ENCODE measurements at regions not wholly inside any gene's neighbourhood (a gene's known extent, or its start where the extent isn't known, plus 50 kb on each side); places are given as distances from the start of the nearest gene placed in this dataset.

- no peak for DNase-seq
These were observed 304.9 kb downstream of the BRD1 start for GRCh38 chr22:49522582-49523373.

DNA sequence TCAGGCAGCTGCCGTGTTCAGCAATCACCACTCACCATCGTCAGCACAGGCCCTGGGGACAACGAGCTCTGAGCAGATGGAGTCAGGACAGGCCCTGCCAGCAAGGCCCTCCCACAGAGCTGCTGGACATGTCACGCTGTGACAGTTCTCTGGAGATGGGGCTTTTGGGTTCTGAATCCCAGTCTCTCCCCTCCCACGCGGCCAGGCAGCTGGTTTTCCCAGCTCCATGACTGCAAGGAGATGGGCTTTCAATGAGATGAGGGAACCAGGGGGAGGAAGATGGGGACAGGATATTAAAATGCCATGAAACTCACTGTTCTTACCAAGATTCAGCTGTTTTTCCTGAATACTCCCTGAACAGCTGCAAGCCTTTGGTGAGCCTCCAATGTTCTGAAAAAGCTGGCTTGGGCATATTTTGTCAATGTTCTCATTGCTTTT lies 305.9 kb downstream of the BRD1 start:
- DNase-seq: no peak

GRCh38 chr22:49519117-49519737 lies 308.4 kb downstream of the BRD1 start:
- DNase-seq: no peak

DNA sequence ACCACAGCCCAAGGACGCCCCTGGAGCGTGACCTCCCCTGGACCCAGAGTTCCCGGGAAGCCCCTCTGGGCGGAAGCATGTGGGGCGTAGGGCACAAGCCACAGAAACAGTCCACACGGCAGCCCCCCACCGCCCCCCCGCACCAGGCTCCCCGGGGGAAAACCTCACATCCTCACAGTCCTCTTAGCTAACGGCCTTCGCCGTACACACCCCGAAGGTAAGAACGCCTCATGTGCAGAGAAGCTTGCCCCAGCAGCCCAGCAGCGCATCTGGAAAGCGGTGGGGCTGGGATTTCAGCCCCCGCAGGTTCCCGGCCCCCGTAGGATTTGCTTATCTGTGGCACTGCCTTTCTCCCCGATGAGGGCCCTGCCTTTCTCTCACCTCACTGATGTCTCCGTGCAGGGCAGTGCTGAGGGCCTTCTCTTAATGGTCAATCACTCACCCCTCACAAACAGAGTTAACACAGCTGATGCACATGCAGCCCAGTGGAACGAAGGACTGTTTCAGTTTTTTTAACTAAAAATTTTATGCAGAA lies 309.2 kb downstream of the BRD1 start:
- no peak for DNase-seq

DNA sequence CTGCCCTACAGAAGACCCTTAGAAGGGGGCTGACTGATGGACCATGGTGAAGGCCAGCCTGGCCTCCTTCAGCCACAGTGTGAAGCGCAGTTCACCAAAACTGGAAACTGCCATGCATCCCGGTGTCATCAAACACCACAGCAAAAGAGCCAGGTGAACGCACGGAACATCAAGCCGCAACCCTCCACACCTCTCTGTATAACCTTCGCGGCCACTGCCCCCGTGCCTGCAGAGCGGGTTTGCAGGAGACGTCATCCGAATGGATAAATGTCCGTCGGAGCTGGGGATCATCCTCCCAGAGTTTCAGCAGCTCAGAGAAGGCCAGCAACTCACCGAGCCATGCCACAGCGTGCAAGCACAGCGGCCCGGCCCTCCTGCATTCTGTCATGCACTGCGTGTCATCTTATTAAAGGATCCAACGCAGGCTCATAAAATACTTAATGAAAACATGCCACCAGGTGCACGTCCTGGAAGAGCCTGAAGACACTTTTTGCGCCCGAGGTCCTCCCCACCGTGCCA lies 309.9 kb downstream of the BRD1 start:
- DNase-seq: no peak

- no peak for DNase-seq
These were observed 310.5 kb downstream of the BRD1 start for GRCh38 chr22:49517211-49517610.

DNA sequence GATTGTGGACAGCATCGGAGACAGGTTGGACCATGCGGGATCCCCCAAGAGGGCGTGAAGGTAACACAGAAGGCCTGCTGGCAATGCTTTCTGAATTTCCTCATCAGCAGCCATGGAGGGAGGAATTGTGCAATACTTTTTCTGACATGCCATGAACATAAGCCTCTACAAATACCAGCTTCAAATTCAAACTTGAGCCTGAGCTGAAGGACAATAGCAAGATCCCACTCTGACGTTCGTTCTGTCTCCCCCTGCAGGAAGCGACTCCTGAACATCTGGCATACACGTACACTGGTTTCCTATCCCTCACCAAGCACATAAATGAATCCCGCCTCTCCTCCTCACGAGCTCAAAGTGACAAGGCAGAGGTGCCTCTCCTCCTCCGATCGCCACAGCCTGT lies 312.2 kb downstream of the BRD1 start:
- DNase-seq: no peak

GRCh38 chr22:49514641-49515040 lies 313.0 kb downstream of the BRD1 start:
- no peak for DNase-seq

- DNase-seq: no peak
These were observed 313.5 kb downstream of the BRD1 start for GRCh38 chr22:49514211-49514610.

DNA sequence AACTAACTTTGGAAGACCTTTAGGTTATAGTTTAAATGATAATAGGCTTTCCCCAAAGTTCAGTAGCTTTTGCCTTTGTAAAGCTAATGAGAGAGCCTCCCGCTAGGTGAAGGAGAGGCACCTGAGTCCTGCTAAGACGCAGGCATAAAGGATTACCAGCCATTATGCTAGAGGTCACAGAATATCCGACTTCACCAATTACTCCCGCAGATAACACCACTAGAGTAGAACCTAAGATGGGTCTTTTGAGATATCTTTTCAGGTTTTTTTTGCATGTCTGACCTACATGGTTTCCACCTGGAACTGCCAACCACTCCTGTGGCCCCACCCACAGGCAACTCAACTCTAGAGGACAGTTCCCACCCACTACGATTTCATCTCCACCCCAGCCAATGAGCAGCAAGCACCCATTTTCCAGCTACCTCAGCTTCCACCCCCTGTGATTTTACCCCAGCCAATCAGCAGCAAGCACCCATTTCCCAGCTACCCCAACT lies 314.3 kb downstream of the BRD1 start:
- DNase-seq: no peak

DNA sequence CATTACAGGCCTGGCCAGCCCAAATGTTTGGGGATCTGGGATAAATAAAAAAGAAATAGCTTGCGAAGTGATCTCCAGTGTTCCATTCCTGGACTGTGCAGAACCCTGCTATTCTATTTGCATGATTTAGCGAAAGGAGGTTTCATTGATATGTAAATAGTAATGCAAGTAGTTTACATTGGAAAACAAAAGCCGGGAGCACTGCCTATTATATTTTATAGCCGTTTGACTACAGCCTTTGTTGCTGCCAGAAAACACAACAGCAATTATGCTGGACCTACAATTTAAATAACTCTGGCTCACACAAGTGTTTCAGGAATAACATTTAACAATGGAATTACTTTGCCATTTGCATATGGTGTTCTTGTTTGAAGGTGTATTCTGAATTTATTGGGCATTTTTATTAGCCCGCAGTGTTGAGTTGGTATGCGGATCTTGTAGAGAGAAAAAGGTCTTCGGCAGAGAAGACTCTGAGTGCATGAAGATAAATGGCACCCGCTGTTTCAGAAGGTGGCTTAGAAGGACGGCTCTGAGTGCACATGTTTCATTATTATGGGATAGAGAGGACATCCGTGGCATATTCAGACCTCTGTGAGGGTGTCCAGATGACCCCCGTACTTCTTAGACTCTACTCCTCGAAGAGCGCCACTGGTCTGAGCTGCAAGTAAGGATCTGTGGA lies 315.0 kb downstream of the BRD1 start:
- no peak for DNase-seq

DNA sequence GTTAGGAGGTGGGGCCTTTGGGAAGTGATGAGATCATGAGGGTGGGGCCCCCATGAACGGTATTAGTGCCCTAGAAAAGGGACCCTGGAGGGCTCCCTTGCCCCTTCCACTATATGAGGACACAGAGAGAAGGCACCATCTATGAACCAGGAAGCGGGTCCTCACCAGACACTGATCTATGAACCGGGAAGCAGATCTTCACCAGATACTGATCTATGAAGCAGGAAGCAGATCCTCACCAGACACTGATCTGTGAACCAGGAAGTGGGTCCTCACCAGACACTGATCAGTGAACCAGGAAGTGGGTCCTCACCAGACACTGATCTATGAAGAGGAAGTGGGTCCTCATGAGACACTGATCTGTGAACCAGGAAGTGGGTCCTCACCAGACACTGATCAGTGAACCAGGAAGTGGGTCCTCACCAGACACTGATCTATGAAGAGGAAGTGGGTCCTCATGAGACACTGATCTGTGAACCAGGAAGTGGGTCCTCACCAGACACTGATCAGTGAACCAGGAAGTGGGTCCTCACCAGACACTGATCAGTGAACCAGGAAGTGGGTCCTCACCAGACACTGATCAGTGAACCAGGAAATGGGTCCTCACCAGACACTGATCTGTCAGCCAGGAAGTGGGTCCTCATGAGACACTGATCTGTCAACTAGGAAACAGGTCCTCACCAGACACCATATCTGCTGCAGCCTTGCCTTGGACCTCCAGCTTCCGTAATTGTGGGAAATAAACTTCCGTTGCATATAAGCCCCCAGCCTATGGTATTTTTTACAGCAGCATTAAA lies 316.1 kb downstream of the BRD1 start:
- peak; percentile 24 for DNase-seq

DNA sequence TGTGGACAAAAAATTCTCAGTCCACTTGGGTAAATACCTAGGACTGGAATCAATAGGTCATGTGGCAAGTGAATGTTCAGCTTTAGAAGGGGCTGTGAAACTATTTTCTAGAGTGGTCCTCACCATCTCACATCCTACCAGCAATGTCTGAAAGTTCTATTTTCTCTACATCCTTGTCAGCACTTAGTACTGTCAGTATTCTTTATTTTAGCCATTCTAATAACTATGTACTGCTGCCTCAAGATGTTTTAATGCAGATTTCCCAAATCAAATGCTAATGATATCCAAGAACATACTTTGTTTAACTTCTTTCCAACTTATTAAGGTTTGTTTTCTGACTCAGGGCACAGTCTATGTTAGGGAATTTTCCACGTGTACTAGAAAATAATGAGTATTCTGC lies 317.0 kb downstream of the BRD1 start:
- DNase-seq: no peak

- no peak for DNase-seq
These were observed 318.7 kb downstream of the BRD1 start for GRCh38 chr22:49509016-49509415.

GRCh38 chr22:49508561-49508960 lies 319.1 kb downstream of the BRD1 start:
- no peak for DNase-seq

GRCh38 chr22:49507607-49508292 lies 319.9 kb downstream of the BRD1 start:
- no peak for DNase-seq

DNA sequence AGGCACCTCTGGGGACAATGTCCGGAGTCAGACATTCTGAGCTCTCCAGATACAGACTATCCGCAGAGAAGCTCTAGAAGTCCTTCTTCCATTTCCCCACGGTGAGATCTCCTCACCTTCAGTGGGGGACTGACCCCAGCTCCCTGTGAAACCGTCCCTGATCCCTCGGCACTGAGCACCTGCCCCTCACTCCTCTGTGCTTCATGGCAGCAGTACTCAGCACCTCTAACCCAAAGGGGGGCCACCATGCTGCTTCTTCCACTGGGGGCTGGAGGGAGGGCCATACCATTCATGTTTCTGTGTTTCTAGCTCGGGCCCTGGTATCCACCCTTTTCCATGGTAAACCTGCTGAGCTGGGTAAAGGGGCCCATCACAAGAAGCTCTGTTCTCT lies 321.7 kb downstream of the BRD1 start:
- DNase-seq: no peak

GRCh38 chr22:49505337-49506009 lies 322.2 kb downstream of the BRD1 start:
- no peak for DNase-seq

DNA sequence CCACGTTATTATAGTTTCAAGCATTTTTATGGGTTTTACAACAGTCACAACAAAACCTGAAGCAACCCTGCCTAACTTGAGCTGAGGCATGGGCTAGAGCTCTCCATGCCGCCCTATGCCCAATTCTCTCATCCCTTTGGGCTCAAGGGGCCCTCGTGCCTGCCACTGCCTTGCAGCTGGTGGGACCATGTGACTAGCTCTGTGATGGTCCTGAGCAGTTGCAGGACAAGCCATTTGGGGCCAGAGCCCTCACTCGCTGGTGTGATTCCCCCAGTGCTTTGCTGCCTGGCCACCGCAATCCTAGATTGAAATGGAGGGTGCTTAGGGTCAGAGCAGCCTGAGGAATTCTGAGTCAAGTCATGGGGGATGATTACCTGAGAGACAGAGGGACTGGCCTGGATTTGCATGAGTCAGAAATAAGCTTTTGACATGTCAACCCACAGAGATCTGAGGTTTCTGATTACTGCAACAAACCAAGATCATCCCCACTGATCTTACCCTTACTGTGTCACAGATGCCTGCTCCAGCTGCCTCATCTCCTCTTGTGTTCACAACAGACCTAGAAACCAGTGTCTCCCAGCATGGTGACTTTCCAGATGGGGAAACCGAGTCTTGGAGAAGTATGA lies 323.7 kb downstream of the BRD1 start:
- no peak for DNase-seq

- no peak for DNase-seq
These were observed 324.4 kb downstream of the BRD1 start for GRCh38 chr22:49503321-49503720.
